Neuronal stem cell (in vitro differentiated cells): ENCODE measurements at regions not wholly inside any gene's neighbourhood (a gene's known extent, or its start where the extent isn't known, plus 50 kb on each side); places are given as distances from the start of the nearest gene placed in this dataset.

Experiments
- DNase-seq: peaks from one replicate; pipeline ENCODE4 v3.0.0-alpha.2; 2013; ENCODE audit warnings: low spot score
- H2AFZ ChIP-seq: one replicate; pipeline ENCODE4 v1.6.1; 2013; ENCODE audit warnings: mild to moderate bottlenecking, low read length, inconsistent platforms
- H2AK5ac ChIP-seq: 2 replicates; pipeline ENCODE4 v1.6.1; 2013; ENCODE audit warnings: low read depth, mild to moderate bottlenecking, inconsistent platforms, low read length, moderate library complexity, mixed read lengths
- H2BK120ac ChIP-seq: 2 replicates; pipeline ENCODE4 v1.6.1; 2013; ENCODE audit warnings: low read depth, mild to moderate bottlenecking, inconsistent platforms, low read length, moderate library complexity, mixed read lengths
- H2BK12ac ChIP-seq: one replicate; pipeline ENCODE4 v1.6.1; 2013; ENCODE audit warnings: low read length, inconsistent platforms
- H2BK15ac ChIP-seq: 2 replicates; pipeline ENCODE4 v1.6.1; 2013; ENCODE audit warnings: mild to moderate bottlenecking, low read length, inconsistent platforms, mixed read lengths
- H2BK5ac ChIP-seq: one replicate; pipeline ENCODE4 v1.6.1; 2013; ENCODE audit warnings: inconsistent platforms, mild to moderate bottlenecking, low read length, moderate library complexity
- H3K14ac ChIP-seq: one replicate; pipeline ENCODE4 v1.6.1; 2013; ENCODE audit warnings: low read length, inconsistent platforms
- H3K18ac ChIP-seq: 2 replicates; pipeline ENCODE4 v1.6.1; 2013; ENCODE audit warnings: low read length, inconsistent platforms
- H3K23ac ChIP-seq: 2 replicates; pipeline ENCODE4 v1.6.1; 2013; ENCODE audit warnings: low read depth, mild to moderate bottlenecking, mixed read lengths, low read length, inconsistent platforms; ENCODE audit not compliant: poor library complexity
- H3K27ac ChIP-seq: replicated peaks from 3 replicates; pipeline ENCODE4 v1.5.1; 2013; ENCODE audit warnings: low read length, inconsistent platforms
- H3K27me3 ChIP-seq, 3 experiments: 2 replicates each; pipeline ENCODE4 v1.6.1; 2013; ENCODE audit warnings: low read length in 3 of 3, mild to moderate bottlenecking in 2 of 3, inconsistent platforms in 1 of 3, low read depth in 1 of 3, mixed read lengths in 1 of 3, moderate library complexity in 1 of 3; ENCODE audit not compliant: control insufficient read depth in 3 of 3, insufficient read depth in 3 of 3
- H3K36me3 ChIP-seq, 2 donors: replicated peaks in 1 of 2; 2 replicates each; pipeline ENCODE4 v1.6.1; 2013; ENCODE audit warnings: low read length in 2 of 2; ENCODE audit not compliant: control insufficient read depth in 2 of 2, insufficient read depth in 2 of 2
- H3K4ac ChIP-seq: 2 replicates; pipeline ENCODE4 v1.6.1; 2013; ENCODE audit warnings: inconsistent platforms, mild to moderate bottlenecking, low read length, moderate library complexity
- H3K4me1 ChIP-seq, 2 donors: 1 replicate in 1 of 2; 2 replicates in 1 of 2; pipeline ENCODE4 v1.6.1; 2013; ENCODE audit warnings: low read length in 2 of 2, low read depth in 1 of 2; ENCODE audit not compliant: control insufficient read depth in 2 of 2, insufficient read depth in 1 of 2
- H3K4me2 ChIP-seq: one replicate; pipeline ENCODE4 v1.6.1; 2013; ENCODE audit warnings: mild to moderate bottlenecking, low read length, inconsistent platforms; ENCODE audit not compliant: insufficient read depth, poor library complexity, severe bottlenecking
- H3K4me3 ChIP-seq, 2 donors: 2 replicates each; pipeline ENCODE4 v1.5.1; 2013; ENCODE audit warnings: low read length in 2 of 2, mild to moderate bottlenecking in 2 of 2, inconsistent platforms in 1 of 2, moderate library complexity in 1 of 2
- H3K79me1 ChIP-seq: one replicate; pipeline ENCODE4 v1.6.1; 2013; ENCODE audit warnings: low read depth, mild to moderate bottlenecking, inconsistent platforms, low read length, moderate library complexity
- H3K9ac ChIP-seq: one replicate; pipeline ENCODE4 v1.6.1; 2013; ENCODE audit warnings: mild to moderate bottlenecking, low read depth, low read length, inconsistent platforms; ENCODE audit not compliant: poor library complexity
- H3K9me3 ChIP-seq, 2 donors: replicated peaks in 1 of 2; 2 replicates each; pipeline versions ENCODE3 to v1.6.1; 2013; ENCODE audit warnings: low read length in 2 of 2, mild to moderate bottlenecking in 2 of 2, inconsistent platforms in 1 of 2, low read depth in 1 of 2, mixed read lengths in 1 of 2, moderate library complexity in 1 of 2; ENCODE audit not compliant: control insufficient read depth in 2 of 2, insufficient read depth in 1 of 2
- H4K8ac ChIP-seq: one replicate; pipeline ENCODE4 v1.6.1; 2013; ENCODE audit warnings: low read depth, mild to moderate bottlenecking, inconsistent platforms, low read length, moderate library complexity
- H4K91ac ChIP-seq: one replicate; pipeline ENCODE4 v1.6.1; 2013; ENCODE audit warnings: low read length, low read depth, mild to moderate bottlenecking, inconsistent platforms; ENCODE audit not compliant: poor library complexity
- WGBS, 2 donors: extraction: QIAGEN DNeasy Blood & Tissue Kit; methylation state at CpG; one replicate each; pipeline ENCODE4 v1.1.7; 2013; ENCODE audit warnings: missing lambda C conversion rate in 2 of 2, mixed read lengths in 1 of 2; ENCODE audit not compliant: insufficient read length in 2 of 2, insufficient replicate concordance in 1 of 2; ENCODE audit errors: extremely low coverage in 2 of 2; 5-methylcytosine and 5-hydroxymethylcytosine counted together

DNA sequence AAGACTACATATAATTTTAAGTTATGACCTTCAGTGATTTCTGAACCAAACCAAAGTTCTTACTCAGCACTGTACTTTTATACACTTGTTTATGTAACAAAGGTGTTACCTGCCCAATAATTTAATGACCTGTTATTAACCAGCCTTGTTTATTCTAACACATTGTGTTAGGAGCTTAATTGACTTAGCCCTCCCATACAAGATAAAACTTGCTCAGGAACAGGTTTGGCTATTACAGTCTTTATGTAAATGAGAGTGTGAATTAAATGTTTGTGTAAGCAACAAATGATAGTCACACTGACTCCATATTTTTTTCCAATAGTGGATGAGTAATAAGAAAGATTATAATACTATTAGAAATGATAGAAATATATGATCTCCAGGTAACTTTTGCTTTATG is 51.8 kb upstream of the MYCBP2 start:
- no peak overlapping the region for H2BK120ac ChIP-seq

DNA sequence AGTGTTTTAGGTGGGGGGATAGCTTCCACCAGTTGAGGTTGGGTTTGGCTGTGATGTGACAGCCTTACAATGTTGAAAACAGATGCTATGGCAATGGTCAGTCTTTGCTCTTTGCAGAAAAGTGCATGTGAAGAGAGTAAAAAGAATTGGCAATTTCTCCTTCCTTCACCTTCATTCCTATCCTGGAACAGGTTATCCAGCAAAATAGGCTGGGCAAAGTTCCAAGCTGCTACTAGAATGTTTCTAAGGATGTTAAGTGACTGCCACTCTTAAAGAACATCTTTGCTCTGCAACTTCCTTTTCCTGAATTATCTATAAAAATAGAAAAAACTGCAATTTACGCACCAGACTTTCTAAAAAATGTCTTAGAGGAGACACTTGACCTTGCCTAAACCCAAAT is 50.1 kb upstream of the MYCBP2 start:
- Histone ChIP-seq H3K79me1 (no peaks in the 10 kb centered on the region), H3K9me3 (no peaks in the 10 kb centered on the region)
- no CpG with 5 or more reads among the region's 1 CpG for WGBS, 2 donors

More for the DNA sequence above, 51.8 kb upstream of the MYCBP2 start:
- Histone ChIP-seq H3K4me1 (peaks cover 2 to 6% of the 10 kb centered on the region in 2 donors), H4K8ac (no peak overlapping the region), H2AFZ (no peak overlapping the region), H3K18ac (no peak overlapping the region), H3K27ac (no peak overlapping the region), H3K9me3 (no peaks in the 10 kb centered on the region), H3K4ac (no peak overlapping the region), H3K27me3 (no peaks in the 10 kb centered on the region), H2AK5ac (no peak overlapping the region), H3K14ac (no peak overlapping the region), H2BK15ac (no peak overlapping the region), H3K79me1 (no peaks in the 10 kb centered on the region), H3K23ac (no peak overlapping the region), H3K4me3 (no peak overlapping the region), H2BK12ac (no peak overlapping the region), H3K36me3 (no peaks in the 10 kb centered on the region), H4K91ac (no peak overlapping the region), H3K4me2 (no peak overlapping the region), H3K9ac (no peak overlapping the region), H2BK5ac (no peak overlapping the region)
- no peak for DNase-seq

More for the DNA sequence above, 50.1 kb upstream of the MYCBP2 start:
- Histone ChIP-seq H2AFZ (no peak overlapping the region), H4K8ac (no peak overlapping the region), H3K9ac (no peak overlapping the region), H2BK15ac (no peak overlapping the region), H3K23ac (no peak overlapping the region), H3K4ac (no peak overlapping the region), H2BK5ac (no peak overlapping the region), H3K4me1 (peaks cover 0 to 6% of the 10 kb centered on the region in 2 donors), H2BK120ac (no peak overlapping the region), H3K27me3 (no peaks in the 10 kb centered on the region), H4K91ac (no peak overlapping the region), H3K18ac (no peak overlapping the region), H3K4me2 (no peak overlapping the region), H3K27ac (no peak overlapping the region), H2AK5ac (no peak overlapping the region), H3K36me3 (no peaks in the 10 kb centered on the region), H2BK12ac (no peak overlapping the region), H3K4me3 (no peak overlapping the region), H3K14ac (no peak overlapping the region)
- no peak for DNase-seq
